Right cardiac atrium (tissue), 5 donors: ENCODE measurements at regions not wholly inside any gene's neighbourhood (a gene's known extent, or its start where the extent isn't known, plus 50 kb on each side); places are given as distances from the start of the nearest gene placed in this dataset.

Source experiments
- ATAC-seq, 2 donors: fragments of 200-7000 bp; cut with Tn5 transposase; one replicate each; pipeline versions ENCODE4 v1.8.0 to v1.9.1; 2020; ENCODE audit warnings: moderate library complexity in 2 of 2, mild to moderate bottlenecking in 1 of 2
- DNase-seq, 3 donors: peaks; one replicate each; pipeline ENCODE4 v3.0.0-alpha.2; 2020
- H3K27ac ChIP-seq: one replicate; pipeline ENCODE4 v1.5.1; 2013; ENCODE audit warnings: mild to moderate bottlenecking, low read length, control low read depth, moderate library complexity
- H3K27me3 ChIP-seq: one replicate; pipeline ENCODE4 v1.6.1; 2013; ENCODE audit not compliant: control insufficient read depth, insufficient read depth
- H3K4me1 ChIP-seq: one replicate; pipeline ENCODE4 v1.6.1; 2013; ENCODE audit warnings: low read length; ENCODE audit not compliant: control insufficient read depth, insufficient read depth
- H3K4me3 ChIP-seq: one replicate; pipeline ENCODE4 v1.5.1; 2013; ENCODE audit warnings: low read length, control low read depth
- H3K9me3 ChIP-seq: one replicate; pipeline ENCODE4 v1.6.1; 2013; ENCODE audit warnings: low read length; ENCODE audit not compliant: control insufficient read depth
- WGBS: extraction: QIAGEN DNeasy Blood & Tissue Kit; methylation state at CpG from one replicate; pipeline ENCODE4 v1.1.7; 2013; 5-methylcytosine and 5-hydroxymethylcytosine counted together
- intact Hi-C, 4 donors: fragments of 100-400 bp; cut with DNase I; formaldehyde crosslinking; loops; one replicate each; pipeline versions ENCODE4 v1.11.0 to v1.14.0; 2022 to 2023
- donor health status: healthy with polysubstance abuse.
- donor health status: DM: no; HTN: yes; CAD: no.
- donor health status: DM: no; HTN: no; CAD: no.
- donor health status: DM: no; HTN: yes; CAD: no; lungs with severe emphysema.
- donor health status: DM: yes; HTN: yes; CAD: no.

GRCh38 chr15:46685681-46686080, 1031.6 kb upstream of the SEMA6D start:
- no peaks in the 10 kb centered on the region for H3K27me3 ChIP-seq
- no peak overlapping the region for H3K4me3 ChIP-seq
- intact Hi-C loops = no loop called here
- no peak overlapping the region for H3K27ac ChIP-seq
- 88% methylated on average over 1 of the region's 1 CpG for WGBS
- no peaks in the 10 kb centered on the region for H3K9me3 ChIP-seq
- no peak for ATAC-seq
- H3K4me1 ChIP-seq = no peaks in the 10 kb centered on the region
- no peak for DNase-seq

- WGBS = 18% methylated on average over 1 of the region's 1 CpG
- DNase-seq (no peak), ATAC-seq (no peak)
- intact Hi-C loops = no loop called here
- H3K4me1 ChIP-seq = no peaks in the 10 kb centered on the region
- H3K27me3 ChIP-seq = no peaks in the 10 kb centered on the region
- no peak overlapping the region for H3K27ac ChIP-seq
- no peaks in the 10 kb centered on the region for H3K9me3 ChIP-seq
- H3K4me3 ChIP-seq = no peak overlapping the region
Observed at GRCh38 chr15:46696281-46696680, 1021.0 kb upstream of the SEMA6D start.

- no peaks in the 10 kb centered on the region for H3K4me1 ChIP-seq
- intact Hi-C loops = no loop called here
- ATAC-seq (no peak), DNase-seq (no peak)
- WGBS = 84% methylated on average over 1 of the region's 1 CpG
- no peaks in the 10 kb centered on the region for H3K27me3 ChIP-seq
- no peaks in the 10 kb centered on the region for H3K9me3 ChIP-seq
- no peak overlapping the region for H3K4me3 ChIP-seq
- no peak overlapping the region for H3K27ac ChIP-seq
Observed at GRCh38 chr15:46701346-46701745, 1016.0 kb upstream of the SEMA6D start.

- H3K27me3 ChIP-seq = no peaks in the 10 kb centered on the region
- H3K9me3 ChIP-seq = no peaks in the 10 kb centered on the region
- H3K4me1 ChIP-seq = no peaks in the 10 kb centered on the region
- ATAC-seq (no peak), DNase-seq (no peak)
- no peak overlapping the region for H3K27ac ChIP-seq
- intact Hi-C loops = no loop called here
- WGBS = 79% methylated on average over 4 of the region's 4 CpGs
- H3K4me3 ChIP-seq = no peak overlapping the region
Observed at GRCh38 chr15:46701896-46702295, 1015.4 kb upstream of the SEMA6D start.

GRCh38 chr15:46703020-46703861, 1014.1 kb upstream of the SEMA6D start:
- H3K4me3 ChIP-seq = no peak overlapping the region
- DNase-seq (no peak), ATAC-seq (no peak)
- H3K9me3 ChIP-seq = no peaks in the 10 kb centered on the region
- no peaks in the 10 kb centered on the region for H3K4me1 ChIP-seq
- 67% methylated on average over 9 of the region's 9 CpGs for WGBS
- intact Hi-C loops = no loop called here
- H3K27me3 ChIP-seq = no peaks in the 10 kb centered on the region
- H3K27ac ChIP-seq = no peak overlapping the region

- Histone ChIP-seq H3K27ac (no peak overlapping the region), H3K4me1 (no peaks in the 10 kb centered on the region), H3K9me3 (no peaks in the 10 kb centered on the region), H3K27me3 (no peaks in the 10 kb centered on the region), H3K4me3 (no peak overlapping the region)
- ATAC-seq (no peak), DNase-seq (no peak)
- WGBS = 49% methylated on average over 2 of the region's 2 CpGs
- intact Hi-C loops = no loop called here
Observed at GRCh38 chr15:46703871-46704637, 1013.3 kb upstream of the SEMA6D start.

GRCh38 chr15:46707452-46707851, 1009.9 kb upstream of the SEMA6D start:
- 86% methylated on average over 1 of the region's 1 CpG for WGBS
- Histone ChIP-seq H3K27ac (no peak overlapping the region), H3K27me3 (no peaks in the 10 kb centered on the region), H3K4me1 (no peaks in the 10 kb centered on the region), H3K4me3 (no peak overlapping the region), H3K9me3 (no peaks in the 10 kb centered on the region)
- intact Hi-C loops = no loop called here
- ATAC-seq = no peak
- no peak for DNase-seq

GRCh38 chr15:46708226-46708625, 1009.1 kb upstream of the SEMA6D start:
- ATAC-seq (no peak), DNase-seq (no peak)
- Histone ChIP-seq H3K4me3 (no peak overlapping the region), H3K4me1 (no peaks in the 10 kb centered on the region), H3K9me3 (no peaks in the 10 kb centered on the region), H3K27ac (no peak overlapping the region), H3K27me3 (no peaks in the 10 kb centered on the region)
- intact Hi-C loops = no loop called here
- WGBS = 73% methylated on average over 3 of the region's 3 CpGs

GRCh38 chr15:46709460-46710083, 1007.7 kb upstream of the SEMA6D start:
- no peaks in the 10 kb centered on the region for H3K27me3 ChIP-seq
- H3K4me3 ChIP-seq = no peak overlapping the region
- DNase-seq (no peak), ATAC-seq (no peak)
- no peaks in the 10 kb centered on the region for H3K4me1 ChIP-seq
- no peaks in the 10 kb centered on the region for H3K9me3 ChIP-seq
- no peak overlapping the region for H3K27ac ChIP-seq
- intact Hi-C loops = loop anchor here in 1 of 4 donors (5.0 kb wide), 1 partner anchor 88 kb away; no protein-coding TSS in a partner anchor

- no peaks in the 10 kb centered on the region for H3K4me1 ChIP-seq
- H3K27me3 ChIP-seq = no peaks in the 10 kb centered on the region
- intact Hi-C loops = loop anchor here in 1 of 4 donors (5.0 kb wide), 1 partner anchor 87 kb away; no protein-coding TSS in a partner anchor
- H3K9me3 ChIP-seq = no peaks in the 10 kb centered on the region
- H3K27ac ChIP-seq = no peak overlapping the region
- DNase-seq (no peak), ATAC-seq (no peak)
- no peak overlapping the region for H3K4me3 ChIP-seq
- WGBS = 64% methylated on average over 6 of the region's 6 CpGs
Observed at GRCh38 chr15:46710401-46710960, 1006.8 kb upstream of the SEMA6D start.

- no peak overlapping the region for H3K4me3 ChIP-seq
- no peak for ATAC-seq
- intact Hi-C loops = loop anchor here in 1 of 4 donors (5.0 kb wide), 1 partner anchor 84 kb away; no protein-coding TSS in a partner anchor
Observed at GRCh38 chr15:46713045-46713444, 1004.3 kb upstream of the SEMA6D start.

More at GRCh38 chr15:46713045-46713444, 1004.3 kb upstream of the SEMA6D start:
- H3K27me3 ChIP-seq = no peaks in the 10 kb centered on the region
- no peak for DNase-seq
- 71% methylated on average over 2 of the region's 2 CpGs for WGBS
- no peaks in the 10 kb centered on the region for H3K9me3 ChIP-seq
- H3K4me1 ChIP-seq = no peaks in the 10 kb centered on the region
- H3K27ac ChIP-seq = no peak overlapping the region
